GM21423 (cell line): ENCODE measurements at regions not wholly inside any gene's neighbourhood (a gene's known extent, or its start where the extent isn't known, plus 50 kb on each side); places are given as distances from the start of the nearest gene placed in this dataset.

Source experiments
- ATAC-seq: cut with Tn5 transposase; IDR thresholded peaks from one replicate; pipeline ENCODE4 v1.9.1; 2021; ENCODE audit warnings: mild to moderate bottlenecking, moderate library complexity; ENCODE audit not compliant: unreplicated experiment

DNA sequence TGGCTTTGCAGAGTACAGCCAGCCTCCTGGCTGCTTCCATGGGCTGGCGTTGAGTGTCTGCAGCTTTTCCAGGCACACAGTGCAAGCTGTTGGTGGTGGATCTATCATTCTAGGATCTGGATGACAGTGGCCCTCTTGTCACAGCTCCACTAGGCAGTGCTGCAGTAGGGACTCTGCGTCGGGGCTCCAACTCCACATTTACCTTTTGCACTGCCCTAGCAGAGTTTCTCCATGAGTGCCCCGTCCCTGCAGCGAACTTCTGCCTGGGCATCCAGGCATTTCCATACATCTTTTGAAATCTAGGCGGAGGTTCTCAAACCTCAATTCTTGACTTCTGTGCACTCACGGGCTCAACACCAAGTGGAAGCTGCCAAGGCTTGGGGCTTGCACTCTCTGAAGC, 1697.3 kb upstream of the MIR17HG start:
- ATAC-seq: no peak

DNA sequence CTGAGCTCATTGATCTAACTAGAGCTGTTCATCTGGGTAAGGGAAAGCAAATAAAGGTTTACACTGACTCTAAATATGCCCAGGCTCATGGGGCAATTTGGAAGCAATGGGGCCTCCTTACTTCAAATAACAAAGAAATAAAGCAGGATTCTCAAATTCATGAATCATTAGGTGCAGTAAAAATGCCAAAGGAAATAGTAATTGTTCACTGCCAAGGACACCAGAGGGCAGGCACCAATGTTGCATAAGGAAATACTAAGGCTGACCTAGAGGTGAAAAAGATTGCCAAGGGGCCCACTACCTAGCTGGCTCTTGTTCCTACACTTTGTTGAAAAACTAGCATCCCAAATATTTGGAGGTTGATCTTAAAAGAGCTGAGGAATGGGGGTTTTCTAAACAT, 1686.7 kb upstream of the MIR17HG start:
- no peak for ATAC-seq

DNA sequence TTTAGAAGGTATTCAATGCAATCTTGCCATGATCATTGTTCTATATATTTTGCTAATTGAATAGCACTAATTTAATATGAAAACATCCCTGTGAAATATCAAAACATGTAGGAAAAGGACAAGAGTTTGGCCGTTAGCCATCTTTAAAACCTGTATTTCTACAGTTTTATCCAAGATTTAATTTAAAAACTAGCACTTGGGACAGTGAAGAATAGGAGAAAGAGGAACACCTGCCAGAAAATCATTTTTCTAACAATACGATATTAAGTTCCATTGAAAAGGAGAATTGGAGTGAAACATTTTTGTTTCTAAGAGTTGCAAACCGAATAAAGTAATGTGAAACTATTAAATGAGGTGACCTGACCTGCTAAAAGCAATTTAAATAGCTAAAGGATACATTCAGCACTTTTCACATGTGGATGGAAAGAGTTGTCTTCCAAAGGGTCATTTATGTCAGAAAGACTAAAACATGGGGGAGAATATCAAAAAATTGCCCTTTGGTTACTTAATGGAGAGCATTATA, 1673.6 kb upstream of the MIR17HG start:
- no peak for ATAC-seq

DNA sequence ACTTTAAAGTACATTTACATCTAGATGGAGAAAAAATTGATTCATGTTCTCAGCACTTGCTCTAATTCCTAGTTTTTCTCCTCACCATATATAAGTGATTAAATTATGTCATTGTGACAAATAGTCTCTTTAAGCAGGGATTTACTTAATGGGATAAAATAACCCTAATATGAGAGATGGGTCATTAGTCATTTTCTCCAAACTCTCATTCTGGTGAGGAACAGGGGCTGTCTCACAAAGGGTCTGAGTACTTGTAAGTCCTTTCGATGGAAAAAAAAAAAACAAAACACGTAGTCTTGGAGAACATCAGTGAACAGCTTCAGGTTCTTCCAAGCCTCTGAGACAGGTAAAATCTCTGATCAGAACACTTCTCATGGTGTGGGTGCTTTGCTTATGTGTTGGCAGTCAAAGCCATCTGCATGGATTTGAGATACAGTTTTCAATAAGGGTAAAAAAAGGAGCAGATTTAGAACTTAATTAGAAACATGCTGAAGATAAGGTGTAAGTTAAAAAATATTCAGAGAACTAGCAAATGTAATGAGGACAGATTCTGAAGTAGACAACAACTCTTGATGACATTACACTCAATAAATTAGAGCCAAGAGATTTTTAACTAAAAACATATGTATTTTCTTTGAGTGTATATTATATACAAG, 1668.9 kb upstream of the MIR17HG start:
- no peak for ATAC-seq

DNA sequence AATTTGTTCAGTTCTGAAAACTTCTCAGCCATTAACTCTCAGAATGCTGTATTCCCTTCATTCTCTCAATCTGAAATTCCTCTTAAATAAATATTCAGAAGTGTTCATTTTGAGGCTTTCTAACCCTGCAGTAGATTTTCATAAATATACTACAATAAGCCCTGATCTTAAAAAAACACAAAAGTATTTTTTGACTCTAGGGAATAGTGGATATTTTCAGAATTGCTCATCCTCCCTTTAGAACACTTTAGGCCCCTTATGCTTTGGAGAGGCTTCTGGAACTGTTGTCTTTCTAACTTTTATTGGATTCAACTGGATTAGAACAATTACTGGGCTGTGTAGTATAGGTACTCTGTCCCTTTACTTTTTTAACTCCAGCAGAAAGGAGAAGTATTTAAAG, 1662.6 kb upstream of the MIR17HG start:
- ATAC-seq: no peak

DNA sequence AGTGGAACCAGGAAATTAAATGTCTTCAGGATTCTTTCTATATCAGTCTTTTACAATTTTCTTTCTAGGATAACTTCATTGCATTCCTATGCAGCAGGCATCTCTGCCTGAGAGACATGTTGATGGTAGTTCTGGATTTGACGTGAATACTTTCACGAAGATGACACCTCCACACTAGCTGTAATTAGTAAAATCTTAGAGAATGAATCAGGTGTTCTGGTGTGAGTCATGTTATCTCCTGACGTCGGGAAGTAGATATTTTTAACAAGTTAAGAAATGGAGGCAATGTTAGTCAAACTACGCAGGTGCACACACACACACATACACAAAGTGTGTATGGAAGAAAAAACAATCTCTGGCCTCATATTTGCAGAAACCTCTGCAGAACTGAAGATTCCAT, 1661.3 kb upstream of the MIR17HG start:
- ATAC-seq: no peak

DNA sequence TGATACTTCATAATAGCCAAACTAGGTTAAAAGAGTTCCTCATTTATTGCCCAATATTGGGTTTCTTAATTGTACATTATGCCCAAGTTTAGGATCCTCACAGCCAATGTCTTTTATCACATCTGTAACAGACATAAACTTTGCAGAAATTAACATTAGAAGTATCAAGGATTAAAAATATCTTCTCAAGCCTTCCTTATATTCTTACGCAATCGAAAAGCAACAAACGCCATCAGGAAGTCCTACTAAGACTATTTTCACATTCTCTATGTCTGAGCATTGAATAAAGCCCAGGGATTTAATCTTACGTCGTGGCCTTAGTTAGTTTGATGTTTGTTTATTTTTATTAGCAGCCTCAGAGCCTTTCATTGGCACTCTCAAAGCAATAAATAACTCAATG, 1660.4 kb upstream of the MIR17HG start:
- ATAC-seq: no peak

DNA sequence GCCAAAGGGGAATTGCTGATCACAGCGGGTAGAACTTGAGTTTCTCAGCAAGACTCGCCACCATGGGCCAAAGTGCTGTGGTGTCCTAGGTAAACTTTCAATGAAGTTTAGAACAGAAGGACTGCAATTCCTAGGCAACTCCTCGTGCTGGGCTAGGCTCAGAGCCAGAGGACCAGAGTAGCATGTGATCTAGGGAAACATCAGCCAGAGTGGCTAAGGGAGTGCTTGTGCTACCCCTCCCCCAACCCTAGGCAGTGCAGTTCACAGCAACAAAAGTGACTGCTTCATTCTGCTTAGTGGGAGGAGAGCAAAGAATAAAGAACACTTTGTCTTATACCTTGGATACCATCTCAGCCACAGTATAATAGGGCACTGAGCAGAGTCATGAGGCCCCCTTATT, 1658.6 kb upstream of the MIR17HG start:
- no peak for ATAC-seq

DNA sequence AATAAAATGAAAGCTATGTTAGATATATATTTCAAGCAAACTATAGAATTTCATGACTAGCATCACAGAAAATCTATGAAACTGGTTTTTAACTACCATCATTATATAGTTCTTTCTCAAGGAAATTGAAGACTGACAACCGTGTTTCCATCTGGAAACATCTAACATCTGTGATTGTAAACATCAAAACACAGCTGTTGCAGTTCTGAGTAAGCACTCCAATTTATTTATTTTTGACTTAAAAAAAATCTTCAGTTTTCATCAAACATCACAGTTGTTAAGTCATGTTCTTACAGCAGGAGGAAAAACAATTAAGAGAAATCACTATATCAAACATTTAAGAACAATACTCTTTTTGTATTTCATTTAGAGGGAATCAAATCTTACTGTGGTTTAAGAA, 1653.0 kb upstream of the MIR17HG start:
- ATAC-seq: no peak

DNA sequence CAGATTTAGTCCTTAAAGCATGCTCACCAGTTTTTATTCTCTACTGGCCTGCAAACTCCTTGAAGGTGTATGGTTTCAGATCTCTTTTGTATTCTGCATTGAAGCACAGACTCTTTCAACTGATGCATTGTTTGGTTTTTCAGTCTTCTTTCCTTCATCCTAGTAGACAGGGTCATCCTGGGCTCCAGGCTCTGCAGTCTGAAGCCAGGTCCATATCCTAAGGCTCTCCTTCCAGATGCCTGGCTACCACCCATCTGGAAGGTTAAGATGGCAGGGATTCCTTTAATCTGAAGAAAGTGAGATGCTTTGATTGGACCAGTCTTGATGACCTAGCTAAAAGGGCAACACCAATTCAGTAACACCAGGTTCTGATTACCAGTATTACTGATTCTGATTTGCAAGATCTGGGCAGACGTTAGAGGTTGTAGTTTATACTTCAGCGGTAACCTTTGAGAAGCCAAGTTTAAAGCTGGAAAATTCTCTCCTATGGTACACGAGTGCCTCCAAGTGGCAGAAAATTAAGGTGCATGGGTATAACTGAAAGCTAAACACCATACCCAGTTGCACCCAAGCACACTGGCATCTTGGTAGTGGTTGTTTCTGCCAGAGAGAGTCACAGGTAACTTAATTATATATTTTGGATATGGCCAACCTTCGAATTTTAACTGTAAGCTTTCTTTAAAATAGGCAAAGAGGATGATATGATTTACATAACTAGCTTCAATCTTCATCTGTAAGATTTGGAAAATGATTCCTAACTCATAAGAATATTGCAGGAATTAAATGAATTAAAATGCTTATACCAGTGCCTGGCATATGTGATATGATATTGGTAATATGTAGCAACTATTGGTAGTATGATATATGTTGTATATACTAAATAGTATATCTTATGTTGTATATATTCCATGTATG, 1651.9 kb upstream of the MIR17HG start:
- ATAC-seq: no peak

DNA sequence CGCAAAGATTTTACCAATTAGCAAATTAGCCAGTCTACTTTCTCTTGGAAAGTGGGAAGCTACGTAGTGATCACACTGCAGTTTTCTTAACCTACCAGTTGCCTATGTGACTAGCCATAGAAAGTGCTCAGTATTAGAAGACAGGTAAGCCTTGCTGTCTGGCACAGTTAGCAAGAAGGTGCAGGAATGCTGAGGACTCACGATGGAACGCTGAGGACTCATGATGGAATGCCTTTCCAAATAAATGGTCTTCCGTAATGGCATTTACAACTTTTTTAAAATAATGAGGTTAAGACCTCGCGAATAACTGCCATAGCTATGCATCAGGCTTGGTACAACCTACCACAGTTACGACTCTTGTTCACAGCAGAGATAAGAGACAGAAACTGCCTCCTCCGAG, 1645.6 kb upstream of the MIR17HG start:
- ATAC-seq: no peak

DNA sequence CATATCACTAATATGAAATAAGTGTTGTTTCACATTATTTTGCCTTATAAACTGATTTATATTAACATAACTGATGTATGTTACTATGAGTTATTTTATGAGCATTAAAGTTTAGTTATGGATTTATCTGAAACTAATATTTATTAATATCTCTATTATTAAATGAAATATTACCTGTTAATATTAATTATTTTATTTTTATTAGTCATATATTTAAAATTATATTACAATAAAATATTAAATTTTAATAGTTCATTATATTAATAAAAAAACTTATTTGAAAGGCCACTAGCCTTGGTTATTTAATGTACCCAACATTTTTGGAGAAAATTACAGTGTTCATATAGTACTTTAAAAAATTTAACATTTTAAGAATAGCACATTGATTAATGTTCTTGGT, 1643.4 kb upstream of the MIR17HG start:
- no peak for ATAC-seq

DNA sequence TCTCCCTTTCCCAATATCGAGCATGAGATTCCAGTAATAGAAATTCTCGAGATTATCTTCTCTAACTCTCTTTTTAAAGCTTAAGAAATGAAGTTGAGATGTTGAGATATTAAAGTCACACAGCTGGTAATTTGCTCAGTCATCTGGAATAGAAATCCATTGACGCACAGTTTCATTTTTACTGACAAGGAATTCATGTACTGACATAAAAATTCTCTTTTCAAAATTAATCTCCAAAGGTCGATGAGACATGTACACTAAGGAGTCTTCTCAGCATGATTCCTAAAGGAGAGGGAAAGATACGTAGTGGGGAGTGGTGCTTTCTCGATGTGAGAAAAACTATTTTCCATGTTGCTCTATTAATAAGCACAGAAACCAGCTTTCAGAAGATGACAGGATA, 1639.5 kb upstream of the MIR17HG start:
- ATAC-seq: no peak

DNA sequence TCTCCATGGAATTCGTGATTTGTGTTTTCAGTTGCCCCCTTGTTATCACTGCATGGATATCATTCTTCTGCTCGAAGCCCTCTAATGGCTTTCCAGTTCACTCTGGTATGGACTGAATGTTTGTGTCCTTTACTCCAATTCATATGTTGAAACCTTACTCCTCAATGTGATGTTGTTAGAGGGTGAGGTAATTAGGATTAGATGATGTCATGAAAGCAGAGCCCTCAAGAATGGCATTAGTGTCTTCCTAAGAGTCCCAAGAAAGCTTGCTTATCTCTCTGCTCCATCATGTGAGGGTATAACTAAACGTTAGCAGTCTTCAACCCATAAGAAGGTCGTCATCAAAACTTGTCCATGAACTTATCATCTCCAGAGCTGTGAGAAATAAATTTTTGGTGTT, 1626.3 kb upstream of the MIR17HG start:
- ATAC-seq: no peak

DNA sequence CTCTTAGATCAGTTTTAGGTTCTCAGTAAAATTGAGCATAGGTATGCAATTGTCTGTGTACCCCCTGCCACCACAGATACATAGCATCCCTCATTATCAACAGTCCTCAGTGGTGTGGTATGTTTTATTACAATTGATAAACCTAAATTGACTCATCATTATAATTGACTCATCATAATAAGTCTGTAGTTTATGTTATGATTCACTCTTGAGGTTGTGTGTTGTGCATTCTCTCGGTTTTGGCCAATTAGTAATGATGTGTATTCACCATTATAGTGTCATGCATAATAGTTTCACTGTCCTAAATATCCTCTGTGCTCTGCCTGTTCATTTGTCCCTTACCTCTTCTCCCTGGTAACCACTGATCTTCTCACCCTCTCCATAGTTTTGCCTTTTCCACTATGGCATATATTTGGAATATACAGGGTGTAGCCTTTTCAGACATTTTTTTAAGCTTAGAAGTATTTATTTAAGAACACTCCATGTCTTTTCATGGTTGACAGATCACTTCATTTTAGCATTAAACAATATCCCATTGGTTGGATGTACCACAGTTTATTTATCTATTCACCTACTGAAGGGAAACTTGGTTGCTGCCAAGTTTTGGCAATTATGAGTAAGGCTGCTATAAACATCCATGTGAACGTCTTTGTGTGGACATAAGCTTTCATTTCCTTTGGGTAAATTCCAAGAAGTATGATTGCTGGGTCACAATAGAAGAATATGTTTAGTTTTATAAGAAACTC, 1620.6 kb upstream of the MIR17HG start:
- no peak for ATAC-seq

DNA sequence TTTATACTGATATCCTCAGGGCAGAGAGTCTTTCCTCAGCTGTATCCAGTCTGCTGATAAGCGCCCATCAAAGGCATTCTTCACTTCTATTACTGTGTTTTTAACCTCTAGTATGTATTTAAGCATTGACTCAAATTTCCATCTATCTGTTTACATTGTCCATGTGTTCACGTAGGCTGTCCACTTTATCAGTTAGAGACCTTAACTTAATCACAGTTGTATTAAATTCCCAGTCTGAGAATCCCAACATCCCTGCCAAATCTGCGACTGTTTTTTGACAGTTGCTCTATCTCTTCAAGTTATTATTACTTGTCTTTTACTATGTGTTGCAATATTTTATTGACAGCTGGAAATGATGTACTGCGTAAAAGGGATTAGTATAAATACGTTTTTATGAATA, 1613.7 kb upstream of the MIR17HG start:
- no peak for ATAC-seq

DNA sequence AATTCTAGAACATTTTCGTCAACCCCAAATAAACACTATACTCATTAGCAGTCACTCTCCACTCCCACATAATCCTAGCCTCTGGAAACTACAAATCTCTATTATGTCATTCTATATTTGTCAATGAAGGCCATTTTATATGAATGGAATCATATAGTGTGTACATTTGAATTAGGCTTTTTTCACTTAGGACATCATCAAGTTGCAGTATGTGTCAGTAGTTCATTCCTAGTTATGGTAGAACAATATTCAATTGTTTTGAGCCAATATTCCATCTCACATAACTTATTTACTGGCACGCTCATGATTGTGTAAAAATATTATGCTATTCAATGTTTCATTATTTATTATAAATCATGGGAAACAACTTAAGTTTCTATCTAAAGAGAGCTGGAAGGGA, 1610.4 kb upstream of the MIR17HG start:
- ATAC-seq: no peak

DNA sequence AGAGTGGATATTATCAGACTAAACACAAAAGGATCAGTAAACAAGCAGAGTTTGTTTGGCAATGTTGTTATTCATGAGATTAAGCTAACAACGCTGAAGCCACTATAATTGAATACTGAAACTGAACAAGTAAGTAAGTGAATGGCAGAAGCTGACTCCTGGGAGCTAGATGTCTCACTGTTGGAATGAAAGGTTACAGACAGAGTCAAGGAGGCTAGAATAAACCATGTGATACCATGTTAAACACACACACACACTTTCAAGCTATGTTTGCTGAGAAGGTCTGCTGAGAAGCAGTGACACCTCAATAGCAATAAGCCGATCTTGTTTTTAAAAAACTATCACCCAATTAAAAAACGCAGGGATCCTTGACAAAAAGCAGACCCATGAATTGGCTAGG, 1609.4 kb upstream of the MIR17HG start:
- ATAC-seq: no peak

DNA sequence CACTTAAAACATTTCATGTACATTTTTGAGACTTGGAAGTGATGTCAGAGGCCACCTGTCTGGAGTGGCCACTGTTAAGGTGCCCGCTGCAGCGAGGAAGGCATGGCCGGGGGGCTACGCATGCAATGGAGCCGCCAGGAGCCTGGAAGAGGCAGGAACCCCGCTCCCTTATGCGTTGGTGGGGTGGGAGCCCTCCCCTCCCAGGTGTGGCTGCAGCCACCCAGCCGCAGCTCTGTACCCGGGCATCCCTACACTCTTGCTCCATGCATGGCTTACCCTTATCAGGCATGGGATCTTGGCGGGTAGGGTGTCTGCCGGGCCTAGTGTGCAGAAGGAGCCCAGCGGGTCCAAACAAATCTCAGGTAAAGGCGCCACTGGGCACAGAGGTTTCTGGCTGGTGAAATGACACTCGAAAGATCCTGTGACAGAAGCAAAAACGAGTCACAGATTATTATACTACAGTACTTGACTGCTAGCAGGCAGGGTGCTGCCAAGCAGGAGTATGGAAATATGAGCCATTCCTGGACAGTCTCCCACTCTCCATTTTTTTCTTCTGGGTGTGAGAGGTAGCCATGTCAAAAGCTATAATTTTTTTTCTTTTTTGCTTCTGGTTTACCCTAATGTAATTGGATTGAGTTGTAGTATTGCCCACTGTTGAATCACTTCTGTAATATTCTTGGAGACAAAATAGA, 1606.3 kb upstream of the MIR17HG start:
- no peak for ATAC-seq

DNA sequence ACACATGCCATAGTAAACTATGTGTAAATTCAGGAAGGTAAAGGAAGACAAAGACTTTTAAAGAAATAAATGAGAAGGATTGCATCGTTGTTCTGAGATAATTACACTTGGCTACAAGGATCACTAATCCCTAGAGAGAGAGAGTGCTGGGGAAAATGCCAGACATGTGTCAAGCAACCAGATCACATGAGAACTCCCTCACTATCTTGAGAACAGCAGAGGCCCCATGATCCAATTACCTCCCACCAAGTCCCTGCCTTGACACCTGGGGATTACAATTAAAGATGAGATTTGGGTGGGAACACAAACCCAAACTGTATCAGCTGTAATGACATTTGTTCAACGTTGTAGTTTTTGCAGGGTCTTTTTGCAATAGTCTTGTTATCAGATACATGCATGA, 1600.9 kb upstream of the MIR17HG start:
- ATAC-seq: no peak

DNA sequence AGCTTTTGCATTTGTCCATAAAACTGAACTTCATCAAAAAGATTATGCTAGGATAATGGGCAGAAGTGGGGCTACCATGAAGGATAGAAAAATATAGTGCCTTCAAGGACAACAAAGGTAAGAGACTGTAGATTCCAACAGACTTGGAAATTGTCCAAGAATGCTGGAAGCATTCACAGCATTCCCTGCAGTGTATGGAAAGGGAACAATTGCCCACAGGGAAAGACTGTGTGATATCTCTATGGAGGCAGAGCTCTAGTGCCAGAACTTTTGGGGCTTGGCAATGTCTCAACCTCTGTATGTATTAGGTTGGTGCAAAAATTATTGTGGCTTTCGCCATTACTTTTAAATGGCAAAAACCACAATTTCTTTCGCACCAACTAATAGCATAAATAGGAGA, 1598.8 kb upstream of the MIR17HG start:
- ATAC-seq: no peak
